DLD1 (cell line): ENCODE measurements at regions not wholly inside any gene's neighbourhood (a gene's known extent, or its start where the extent isn't known, plus 50 kb on each side); places are given as distances from the start of the nearest gene placed in this dataset.

Experiments
- in situ Hi-C: cut with HindIII; loops from 2 replicates; pipeline ENCODE4 v1.10.0; 2017; ENCODE audit warnings: low sequenced_read_pairs

- in situ Hi-C loops, result no loop called here
Observed at GRCh38 chr1:14543191-14543840, 55.2 kb upstream of the KAZN start.

DNA sequence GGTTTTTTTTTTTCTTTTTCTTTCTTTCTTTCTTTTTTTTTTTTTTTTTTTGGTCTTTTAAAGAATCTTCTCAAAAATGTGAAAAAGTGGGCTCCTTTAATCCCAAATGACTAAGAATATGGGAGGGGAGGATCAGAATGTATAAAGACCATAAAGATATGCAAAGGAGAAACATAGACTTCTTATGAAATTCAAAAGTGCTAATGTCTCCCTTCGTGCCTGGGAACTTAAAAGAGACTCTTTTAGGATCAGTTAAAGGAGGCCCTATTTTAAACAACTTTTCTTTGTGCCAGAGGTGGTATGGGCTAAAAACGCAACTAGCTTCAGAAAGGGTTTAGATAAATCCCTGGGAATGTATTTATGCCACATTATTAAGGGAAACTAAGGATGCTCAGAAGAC, 54.2 kb upstream of the KAZN start:
- in situ Hi-C loops, result no loop called here

DNA sequence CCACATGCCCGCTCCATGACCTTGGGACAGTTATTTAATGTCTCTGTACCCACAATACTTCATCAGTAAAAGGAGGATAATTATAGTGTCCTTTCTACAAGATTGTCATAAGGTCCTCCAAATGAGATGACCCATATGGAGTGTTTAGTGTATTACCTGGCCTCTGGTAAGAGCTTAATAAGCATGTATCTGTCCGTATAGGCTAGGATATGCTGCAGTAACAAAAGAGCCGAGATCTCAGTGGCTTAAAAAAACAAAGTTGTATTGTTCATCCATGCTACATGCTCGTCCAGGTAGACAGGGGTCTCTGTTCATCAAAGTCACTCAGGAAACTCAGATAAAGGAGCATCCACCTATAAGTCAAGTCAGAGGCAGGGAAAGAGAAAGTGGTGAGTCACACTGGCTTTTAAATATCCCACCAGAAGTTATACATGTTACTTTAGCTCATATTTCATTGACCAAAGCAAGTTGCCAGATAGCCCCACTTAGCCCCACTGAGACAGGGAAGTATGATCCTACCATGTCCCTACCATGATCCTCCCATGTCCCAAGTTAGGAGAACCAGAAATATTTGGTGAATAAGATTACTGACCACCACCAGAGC, 53.0 kb upstream of the KAZN start:
- in situ Hi-C loops, result no loop called here

DNA sequence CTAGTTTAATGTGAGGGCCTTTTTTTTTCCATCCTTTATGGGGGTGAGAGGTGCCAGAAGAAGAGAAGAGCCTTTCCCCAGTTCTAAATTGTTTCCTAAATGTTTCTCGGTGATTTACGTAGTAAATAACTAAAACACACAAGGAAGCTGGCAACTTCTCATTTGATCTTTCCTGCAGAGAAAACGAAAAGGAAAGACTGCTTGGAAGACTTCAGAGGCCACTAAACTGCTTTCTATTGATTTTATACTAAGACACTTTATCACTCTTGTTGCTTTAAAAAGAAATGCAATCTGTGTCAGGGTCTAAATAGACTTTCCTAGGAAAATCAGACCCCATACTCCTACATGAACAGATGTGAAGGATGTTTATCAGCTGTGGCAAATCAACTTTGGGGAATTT, 52.1 kb upstream of the KAZN start:
- in situ Hi-C loops, result no loop called here
